Liver (tissue), 3 donors: ENCODE measurements at regions not wholly inside any gene's neighbourhood (a gene's known extent, or its start where the extent isn't known, plus 50 kb on each side); places are given as distances from the start of the nearest gene placed in this dataset.

ENCODE experiments used
- EGR1 ChIP-seq, 2 donors: IDR thresholded peaks; 2 replicates each; pipeline ENCODE4 v1.6.1; 2016 to 2018; ENCODE audit warnings: antibody characterized with exemption in 2 of 2, low read depth in 2 of 2
- GABPA ChIP-seq, 2 donors: IDR thresholded peaks in 1 of 2; conservative IDR thresholded peaks in 1 of 2; 2 replicates each; pipeline ENCODE4 v1.6.1; 2016; ENCODE audit warnings: antibody characterized with exemption in 2 of 2, mild to moderate bottlenecking in 1 of 2, moderate library complexity in 1 of 2
- JUND ChIP-seq, 2 donors: IDR thresholded peaks; 2 replicates each; pipeline ENCODE4 v1.6.1; 2016; ENCODE audit warnings: antibody characterized with exemption in 2 of 2
- NR2F2 ChIP-seq: IDR thresholded peaks from 2 replicates; pipeline ENCODE4 v1.6.1; 2016; ENCODE audit warnings: antibody characterized with exemption
- RAD21 ChIP-seq, 2 donors: IDR thresholded peaks; 2 replicates each; pipeline ENCODE4 v1.6.1; 2016; ENCODE audit warnings: antibody characterized with exemption in 2 of 2, mild to moderate bottlenecking in 2 of 2
- TAF1 ChIP-seq: conservative IDR thresholded peaks from 2 replicates; pipeline ENCODE4 v1.6.1; 2016; ENCODE audit warnings: antibody characterized with exemption, mild to moderate bottlenecking
- TF ChIP-seq, protein P1 (sequence below): fragments of 150-350 bp; IDR thresholded peaks from 2 replicates; pipeline ENCODE4 v1.5.1; 2017; ENCODE audit warnings: improper control_type of control experiment, low read depth, low read length; ENCODE audit not compliant: missing input control
- TF ChIP-seq, protein P2 (sequence below): IDR thresholded peaks from 2 replicates; pipeline ENCODE4 v1.6.1; 2016; ENCODE audit warnings: antibody characterized with exemption
- TF ChIP-seq, protein P3 (sequence below): IDR thresholded peaks from 2 replicates; pipeline ENCODE4 v1.6.1; 2016; ENCODE audit warnings: antibody characterized with exemption, mild to moderate bottlenecking
- TF ChIP-seq, protein P4 (sequence below): IDR thresholded peaks from 2 replicates; pipeline ENCODE4 v1.6.1; 2016; ENCODE audit warnings: antibody characterized with exemption
- TF ChIP-seq, protein P5 (sequence below): IDR thresholded peaks from 2 replicates; pipeline ENCODE4 v1.6.1; 2016; ENCODE audit warnings: antibody characterized with exemption
- donor health status: healthy.
- donor health status: healthy.

DNA sequence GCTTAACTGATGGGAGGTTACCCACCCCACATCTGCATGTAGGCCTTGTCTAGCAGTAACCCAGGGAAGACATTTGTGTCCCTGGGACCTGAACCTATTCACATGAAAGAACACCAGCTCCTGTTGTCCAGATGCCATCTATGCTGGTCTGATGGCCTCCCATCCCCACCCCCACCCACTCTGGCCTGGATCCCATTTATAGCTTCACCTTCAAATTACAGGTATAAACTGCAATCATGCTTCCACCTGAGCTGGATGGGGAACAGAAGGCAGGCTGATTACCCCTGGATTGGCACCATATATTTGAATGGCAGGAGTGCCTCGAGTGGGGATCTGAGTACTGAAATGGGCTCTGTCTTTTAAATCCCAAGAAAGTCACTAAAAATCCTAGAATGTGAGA is 312.7 kb upstream of the USP24 start:
- TF ChIP-seq, protein P1, sequence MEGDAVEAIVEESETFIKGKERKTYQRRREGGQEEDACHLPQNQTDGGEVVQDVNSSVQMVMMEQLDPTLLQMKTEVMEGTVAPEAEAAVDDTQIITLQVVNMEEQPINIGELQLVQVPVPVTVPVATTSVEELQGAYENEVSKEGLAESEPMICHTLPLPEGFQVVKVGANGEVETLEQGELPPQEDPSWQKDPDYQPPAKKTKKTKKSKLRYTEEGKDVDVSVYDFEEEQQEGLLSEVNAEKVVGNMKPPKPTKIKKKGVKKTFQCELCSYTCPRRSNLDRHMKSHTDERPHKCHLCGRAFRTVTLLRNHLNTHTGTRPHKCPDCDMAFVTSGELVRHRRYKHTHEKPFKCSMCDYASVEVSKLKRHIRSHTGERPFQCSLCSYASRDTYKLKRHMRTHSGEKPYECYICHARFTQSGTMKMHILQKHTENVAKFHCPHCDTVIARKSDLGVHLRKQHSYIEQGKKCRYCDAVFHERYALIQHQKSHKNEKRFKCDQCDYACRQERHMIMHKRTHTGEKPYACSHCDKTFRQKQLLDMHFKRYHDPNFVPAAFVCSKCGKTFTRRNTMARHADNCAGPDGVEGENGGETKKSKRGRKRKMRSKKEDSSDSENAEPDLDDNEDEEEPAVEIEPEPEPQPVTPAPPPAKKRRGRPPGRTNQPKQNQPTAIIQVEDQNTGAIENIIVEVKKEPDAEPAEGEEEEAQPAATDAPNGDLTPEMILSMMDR, result no peak
- TF ChIP-seq, protein P2, sequence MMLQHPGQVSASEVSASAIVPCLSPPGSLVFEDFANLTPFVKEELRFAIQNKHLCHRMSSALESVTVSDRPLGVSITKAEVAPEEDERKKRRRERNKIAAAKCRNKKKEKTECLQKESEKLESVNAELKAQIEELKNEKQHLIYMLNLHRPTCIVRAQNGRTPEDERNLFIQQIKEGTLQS, result no peak
- TF ChIP-seq RAD21 (IDR thresholded peaks at IDR 0.05), result no peak
- no peak for TF ChIP-seq TAF1
- TF ChIP-seq, protein P3, sequence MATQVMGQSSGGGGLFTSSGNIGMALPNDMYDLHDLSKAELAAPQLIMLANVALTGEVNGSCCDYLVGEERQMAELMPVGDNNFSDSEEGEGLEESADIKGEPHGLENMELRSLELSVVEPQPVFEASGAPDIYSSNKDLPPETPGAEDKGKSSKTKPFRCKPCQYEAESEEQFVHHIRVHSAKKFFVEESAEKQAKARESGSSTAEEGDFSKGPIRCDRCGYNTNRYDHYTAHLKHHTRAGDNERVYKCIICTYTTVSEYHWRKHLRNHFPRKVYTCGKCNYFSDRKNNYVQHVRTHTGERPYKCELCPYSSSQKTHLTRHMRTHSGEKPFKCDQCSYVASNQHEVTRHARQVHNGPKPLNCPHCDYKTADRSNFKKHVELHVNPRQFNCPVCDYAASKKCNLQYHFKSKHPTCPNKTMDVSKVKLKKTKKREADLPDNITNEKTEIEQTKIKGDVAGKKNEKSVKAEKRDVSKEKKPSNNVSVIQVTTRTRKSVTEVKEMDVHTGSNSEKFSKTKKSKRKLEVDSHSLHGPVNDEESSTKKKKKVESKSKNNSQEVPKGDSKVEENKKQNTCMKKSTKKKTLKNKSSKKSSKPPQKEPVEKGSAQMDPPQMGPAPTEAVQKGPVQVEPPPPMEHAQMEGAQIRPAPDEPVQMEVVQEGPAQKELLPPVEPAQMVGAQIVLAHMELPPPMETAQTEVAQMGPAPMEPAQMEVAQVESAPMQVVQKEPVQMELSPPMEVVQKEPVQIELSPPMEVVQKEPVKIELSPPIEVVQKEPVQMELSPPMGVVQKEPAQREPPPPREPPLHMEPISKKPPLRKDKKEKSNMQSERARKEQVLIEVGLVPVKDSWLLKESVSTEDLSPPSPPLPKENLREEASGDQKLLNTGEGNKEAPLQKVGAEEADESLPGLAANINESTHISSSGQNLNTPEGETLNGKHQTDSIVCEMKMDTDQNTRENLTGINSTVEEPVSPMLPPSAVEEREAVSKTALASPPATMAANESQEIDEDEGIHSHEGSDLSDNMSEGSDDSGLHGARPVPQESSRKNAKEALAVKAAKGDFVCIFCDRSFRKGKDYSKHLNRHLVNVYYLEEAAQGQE, result no peak
- TF ChIP-seq GABPA (IDR thresholded peaks at IDR 0.05 in 1 of 2, conservative IDR thresholded peaks at IDR 0.05 in 1 of 2), result no peak
- TF ChIP-seq NR2F2, result no peak
- no peak for TF ChIP-seq JUND (IDR thresholded peaks at IDR 0.05)
- TF ChIP-seq, protein P4, sequence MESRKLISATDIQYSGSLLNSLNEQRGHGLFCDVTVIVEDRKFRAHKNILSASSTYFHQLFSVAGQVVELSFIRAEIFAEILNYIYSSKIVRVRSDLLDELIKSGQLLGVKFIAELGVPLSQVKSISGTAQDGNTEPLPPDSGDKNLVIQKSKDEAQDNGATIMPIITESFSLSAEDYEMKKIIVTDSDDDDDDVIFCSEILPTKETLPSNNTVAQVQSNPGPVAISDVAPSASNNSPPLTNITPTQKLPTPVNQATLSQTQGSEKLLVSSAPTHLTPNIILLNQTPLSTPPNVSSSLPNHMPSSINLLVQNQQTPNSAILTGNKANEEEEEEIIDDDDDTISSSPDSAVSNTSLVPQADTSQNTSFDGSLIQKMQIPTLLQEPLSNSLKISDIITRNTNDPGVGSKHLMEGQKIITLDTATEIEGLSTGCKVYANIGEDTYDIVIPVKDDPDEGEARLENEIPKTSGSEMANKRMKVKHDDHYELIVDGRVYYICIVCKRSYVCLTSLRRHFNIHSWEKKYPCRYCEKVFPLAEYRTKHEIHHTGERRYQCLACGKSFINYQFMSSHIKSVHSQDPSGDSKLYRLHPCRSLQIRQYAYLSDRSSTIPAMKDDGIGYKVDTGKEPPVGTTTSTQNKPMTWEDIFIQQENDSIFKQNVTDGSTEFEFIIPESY, result no peak
- no peak for TF ChIP-seq EGR1 (IDR thresholded peaks at IDR 0.05; ENCODE audit: low read depth in 2 of 2)
- TF ChIP-seq, protein P5, sequence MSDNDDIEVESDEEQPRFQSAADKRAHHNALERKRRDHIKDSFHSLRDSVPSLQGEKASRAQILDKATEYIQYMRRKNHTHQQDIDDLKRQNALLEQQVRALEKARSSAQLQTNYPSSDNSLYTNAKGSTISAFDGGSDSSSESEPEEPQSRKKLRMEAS, result no peak
